ENCODE measurements at regions not wholly inside any gene's neighbourhood (a gene's known extent, or its start where the extent isn't known, plus 50 kb on each side); places are given as distances from the start of the nearest gene placed in this dataset.

GRCh38 chr1:34366875-34367624 lies 190.3 kb downstream of the C1orf94 start:
- DNase-seq (ENCODE audit: low read depth, low spot score) (no peak), ATAC-seq (no peak)
- Histone ChIP-seq H3K4me1 (ENCODE audit: control insufficient read depth in 1 of 2, insufficient read depth in 2 of 2, low read length in 2 of 2) (no peaks in the 10 kb centered on the region), H3K27ac (ENCODE audit: low read depth, low read length) (no peak overlapping the region), H2AFZ (ENCODE audit: low read depth, low read length, poor library complexity, severe bottlenecking) (no peak overlapping the region), H3K79me2 (ENCODE audit: insufficient read depth, low read length) (no peaks in the 10 kb centered on the region), H3K4me2 (ENCODE audit: low read length) (no peak overlapping the region), H4K20me1 (ENCODE audit: insufficient read depth) (no peaks in the 10 kb centered on the region), H3K9me3 (ENCODE audit: control insufficient read depth in 1 of 2, insufficient read depth in 1 of 2, low read depth in 1 of 2, low read length in 2 of 2) (no peaks in the 10 kb centered on the region), H3K9ac (ENCODE audit: low read length) (no peak overlapping the region), H3K27me3 (ENCODE audit: insufficient read depth, low read length) (peaks cover 30% of the 10 kb centered on the region), H3K4me3 (replicated peaks in 1 of 2; ENCODE audit: low read depth in 1 of 2, low read length in 2 of 2) (no peak overlapping the region), H3K36me3 (ENCODE audit: control insufficient read depth in 1 of 2, insufficient read depth in 2 of 2, low read length in 2 of 2) (no peaks in the 10 kb centered on the region), H3K9me2 (ENCODE audit: insufficient read depth) (no peaks in the 10 kb centered on the region)
- CTCF ChIA-PET: no interaction called here
- intact Hi-C loops (cut with micrococcal nuclease): no loop called here
- RAD21 ChIA-PET (ENCODE audit: low non-redundant PET in 1 of 2, low total read pairs in 2 of 2, uncharacterized antibody in 2 of 2, unreplicated experiment in 2 of 2): no interaction called here
- POLR2A ChIA-PET: no interaction called here
- no TSS peak for BruUV-seq (replicated peaks)
- TF ChIP-seq, protein P1, sequence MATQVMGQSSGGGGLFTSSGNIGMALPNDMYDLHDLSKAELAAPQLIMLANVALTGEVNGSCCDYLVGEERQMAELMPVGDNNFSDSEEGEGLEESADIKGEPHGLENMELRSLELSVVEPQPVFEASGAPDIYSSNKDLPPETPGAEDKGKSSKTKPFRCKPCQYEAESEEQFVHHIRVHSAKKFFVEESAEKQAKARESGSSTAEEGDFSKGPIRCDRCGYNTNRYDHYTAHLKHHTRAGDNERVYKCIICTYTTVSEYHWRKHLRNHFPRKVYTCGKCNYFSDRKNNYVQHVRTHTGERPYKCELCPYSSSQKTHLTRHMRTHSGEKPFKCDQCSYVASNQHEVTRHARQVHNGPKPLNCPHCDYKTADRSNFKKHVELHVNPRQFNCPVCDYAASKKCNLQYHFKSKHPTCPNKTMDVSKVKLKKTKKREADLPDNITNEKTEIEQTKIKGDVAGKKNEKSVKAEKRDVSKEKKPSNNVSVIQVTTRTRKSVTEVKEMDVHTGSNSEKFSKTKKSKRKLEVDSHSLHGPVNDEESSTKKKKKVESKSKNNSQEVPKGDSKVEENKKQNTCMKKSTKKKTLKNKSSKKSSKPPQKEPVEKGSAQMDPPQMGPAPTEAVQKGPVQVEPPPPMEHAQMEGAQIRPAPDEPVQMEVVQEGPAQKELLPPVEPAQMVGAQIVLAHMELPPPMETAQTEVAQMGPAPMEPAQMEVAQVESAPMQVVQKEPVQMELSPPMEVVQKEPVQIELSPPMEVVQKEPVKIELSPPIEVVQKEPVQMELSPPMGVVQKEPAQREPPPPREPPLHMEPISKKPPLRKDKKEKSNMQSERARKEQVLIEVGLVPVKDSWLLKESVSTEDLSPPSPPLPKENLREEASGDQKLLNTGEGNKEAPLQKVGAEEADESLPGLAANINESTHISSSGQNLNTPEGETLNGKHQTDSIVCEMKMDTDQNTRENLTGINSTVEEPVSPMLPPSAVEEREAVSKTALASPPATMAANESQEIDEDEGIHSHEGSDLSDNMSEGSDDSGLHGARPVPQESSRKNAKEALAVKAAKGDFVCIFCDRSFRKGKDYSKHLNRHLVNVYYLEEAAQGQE (IDR thresholded peaks at IDR 0.05; ENCODE audit: low read depth): no peak
- TF ChIP-seq, protein P2, sequence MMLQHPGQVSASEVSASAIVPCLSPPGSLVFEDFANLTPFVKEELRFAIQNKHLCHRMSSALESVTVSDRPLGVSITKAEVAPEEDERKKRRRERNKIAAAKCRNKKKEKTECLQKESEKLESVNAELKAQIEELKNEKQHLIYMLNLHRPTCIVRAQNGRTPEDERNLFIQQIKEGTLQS (IDR thresholded peaks at IDR 0.05): no peak
- no peak for TF ChIP-seq CEBPB (IDR thresholded peaks at IDR 0.05; ENCODE audit: low read depth)
- no peak for TF ChIP-seq ELF1 (IDR thresholded peaks at IDR 0.05; ENCODE audit: borderline replicate concordance, low read depth)
- TF ChIP-seq CBX3 (IDR thresholded peaks at IDR 0.05; ENCODE audit: low read depth): no peak
- TF ChIP-seq EZH2phosphoT487 (IDR thresholded peaks at IDR 0.05; ENCODE audit: borderline replicate concordance): no peak
- no peak for TF ChIP-seq SRF (IDR thresholded peaks at IDR 0.05; ENCODE audit: low read depth)
- TF ChIP-seq ZFX (IDR thresholded peaks at IDR 0.05): no peak
- TF ChIP-seq POLR2AphosphoS5 (IDR thresholded peaks at IDR 0.05; ENCODE audit: low read depth, low read length): no peak
- no peak for TF ChIP-seq TCF7L2 (IDR thresholded peaks at IDR 0.05; ENCODE audit: borderline replicate concordance, extremely low read depth, insufficient read depth, insufficient read length)
- TF ChIP-seq MAX (IDR thresholded peaks at IDR 0.05): no peak
- no peak for TF ChIP-seq CTCF (IDR thresholded peaks at IDR 0.05 in 2 of 3, conservative IDR thresholded peaks at IDR 0.05 in 1 of 3; ENCODE audit: borderline replicate concordance in 1 of 3, insufficient read depth in 1 of 3, low read depth in 2 of 3, low read length in 2 of 3)
- TF ChIP-seq JUND (IDR thresholded peaks at IDR 0.05): no peak
- TF ChIP-seq EGR1 (IDR thresholded peaks at IDR 0.05; ENCODE audit: low read depth): no peak

Measured in HCT116 (cell line).